Panc1 (cell line): ENCODE measurements at regions not wholly inside any gene's neighbourhood (a gene's known extent, or its start where the extent isn't known, plus 50 kb on each side); places are given as distances from the start of the nearest gene placed in this dataset.

Source experiments
- ATAC-seq: fragments of 200-7000 bp; cut with Tn5 transposase; 2 replicates; pipeline ENCODE4 v1.9.1; 2020; ENCODE audit warnings: mild to moderate bottlenecking, moderate library complexity
- BruUV-seq: library from RNA; stranded (reverse); fragments of 400-500 nt; replicated peaks from 2 replicates; lab custom pipeline; 2021; lab: Mats Ljungman, UMichigan
- CTCF ChIA-PET: fragments of 300-600 bp; sonication (Branson Sonifier 250); formaldehyde crosslinking; loops from one replicate; lab custom pipeline; 2022; ENCODE audit warnings: antibody characterized with exemption; lab: Charles Lee
- POLR2A ChIA-PET: fragments of 300-600 bp; sonication (Branson Sonifier 250); formaldehyde crosslinking; loops from one replicate; lab custom pipeline; 2022; ENCODE audit warnings: antibody characterized with exemption; lab: Charles Lee
- DNase-seq: peaks from one replicate; pipeline ENCODE4 v3.0.0-alpha.2; 2010; ENCODE audit warnings: low read depth, low spot score
- H3K27ac ChIP-seq: 2 replicates; pipeline ENCODE4 v1.5.1; 2011; ENCODE audit warnings: mild to moderate bottlenecking, low read length, inconsistent platforms
- H3K27me3 ChIP-seq: fragments of 200-500 bp; sonication (Bioruptor generic); 2 replicates; pipeline ENCODE4 v1.6.0; 2014; ENCODE audit warnings: low read length, inconsistent platforms; ENCODE audit not compliant: control insufficient read depth, insufficient read depth
- H3K36me3 ChIP-seq: fragments of 200-500 bp; sonication (Bioruptor generic); 2 replicates; pipeline ENCODE4 v1.5.1; 2014; ENCODE audit warnings: inconsistent platforms, mild to moderate bottlenecking, low read length, moderate library complexity; ENCODE audit not compliant: control insufficient read depth, insufficient read depth
- H3K4me1 ChIP-seq: 2 replicates; pipeline ENCODE4 v1.5.1; 2011; ENCODE audit warnings: inconsistent platforms, mild to moderate bottlenecking, low read length, moderate library complexity; ENCODE audit not compliant: control insufficient read depth, insufficient read depth
- H3K4me3 ChIP-seq, 2 experiments: 2 replicates each; pipeline ENCODE4 v1.5.1; 2011 to 2012; ENCODE audit warnings: low read depth in 2 of 2, low read length in 2 of 2, mild to moderate bottlenecking in 2 of 2, inconsistent platforms in 1 of 2, moderate library complexity in 1 of 2
- H3K9me3 ChIP-seq: fragments of 200-500 bp; sonication (Bioruptor generic); 2 replicates; pipeline ENCODE4 v1.5.1; 2014; ENCODE audit warnings: low read depth, mild to moderate bottlenecking, inconsistent platforms, low read length, moderate library complexity; ENCODE audit not compliant: control insufficient read depth, insufficient read depth
- POLR2AphosphoS5 ChIP-seq: IDR thresholded peaks from 2 replicates; pipeline ENCODE4 v1.6.1; 2012; ENCODE audit warnings: mild to moderate bottlenecking, low read depth, low read length, moderate library complexity
- REST ChIP-seq, 2 experiments: IDR thresholded peaks; 2 replicates each; pipeline ENCODE4 v1.6.1; 2011 to 2012; ENCODE audit warnings: low read depth in 2 of 2, control low read depth in 1 of 2, low read length in 1 of 2, mild to moderate bottlenecking in 1 of 2, moderate library complexity in 1 of 2; ENCODE audit not compliant: insufficient read depth in 1 of 2
- SIN3A ChIP-seq: IDR thresholded peaks from 2 replicates; pipeline ENCODE4 v1.6.1; 2012; ENCODE audit warnings: low read depth, mild to moderate bottlenecking, low read length, moderate library complexity, borderline replicate concordance; ENCODE audit not compliant: insufficient read depth
- TCF7L2 ChIP-seq: IDR thresholded peaks from 2 replicates; pipeline ENCODE4 v1.6.1; 2011; ENCODE audit warnings: mild to moderate bottlenecking, low read depth, low read length, inconsistent platforms
- in situ Hi-C: cut with HindIII; loops from 2 replicates; pipeline ENCODE4 v1.10.0; 2016; ENCODE audit warnings: low sequenced_read_pairs, low pct_unique_long_range_greater_than_20kb
- intact Hi-C: fragments of 100-400 bp; cut with micrococcal nuclease; formaldehyde crosslinking; loops from one replicate; pipeline ENCODE4 v1.10.0; 2022; ENCODE audit not compliant: unreplicated experiment
- TF ChIP-seq, protein P1 (sequence below): fragments of 450-650 bp; IDR thresholded peaks from 2 replicates; pipeline ENCODE4 v1.5.1; 2017; ENCODE audit warnings: mild to moderate bottlenecking

GRCh38 chr13:56189439-56189838, 951.3 kb upstream of the PRR20A start:
- ATAC-seq = no peak
- Histone ChIP-seq H3K36me3 (no peaks in the 10 kb centered on the region), H3K4me3 (no peak overlapping the region), H3K27me3 (no peaks in the 10 kb centered on the region), H3K27ac (no peak overlapping the region), H3K4me1 (no peaks in the 10 kb centered on the region), H3K9me3 (no peaks in the 10 kb centered on the region)
- DNase-seq = no peak
- ChIA-PET POLR2A (no interaction called here), CTCF (no interaction called here)
- intact Hi-C loops (no loop called here), in situ Hi-C loops (no loop called here)
- TF ChIP-seq SIN3A (no peak), TCF7L2 (no peak), REST (IDR thresholded peaks at IDR 0.05; ENCODE audit: insufficient read depth in 1 of 2, low read depth in 2 of 2, low read length in 1 of 2) (no peak), POLR2AphosphoS5 (no peak)
- TF ChIP-seq, protein P1, sequence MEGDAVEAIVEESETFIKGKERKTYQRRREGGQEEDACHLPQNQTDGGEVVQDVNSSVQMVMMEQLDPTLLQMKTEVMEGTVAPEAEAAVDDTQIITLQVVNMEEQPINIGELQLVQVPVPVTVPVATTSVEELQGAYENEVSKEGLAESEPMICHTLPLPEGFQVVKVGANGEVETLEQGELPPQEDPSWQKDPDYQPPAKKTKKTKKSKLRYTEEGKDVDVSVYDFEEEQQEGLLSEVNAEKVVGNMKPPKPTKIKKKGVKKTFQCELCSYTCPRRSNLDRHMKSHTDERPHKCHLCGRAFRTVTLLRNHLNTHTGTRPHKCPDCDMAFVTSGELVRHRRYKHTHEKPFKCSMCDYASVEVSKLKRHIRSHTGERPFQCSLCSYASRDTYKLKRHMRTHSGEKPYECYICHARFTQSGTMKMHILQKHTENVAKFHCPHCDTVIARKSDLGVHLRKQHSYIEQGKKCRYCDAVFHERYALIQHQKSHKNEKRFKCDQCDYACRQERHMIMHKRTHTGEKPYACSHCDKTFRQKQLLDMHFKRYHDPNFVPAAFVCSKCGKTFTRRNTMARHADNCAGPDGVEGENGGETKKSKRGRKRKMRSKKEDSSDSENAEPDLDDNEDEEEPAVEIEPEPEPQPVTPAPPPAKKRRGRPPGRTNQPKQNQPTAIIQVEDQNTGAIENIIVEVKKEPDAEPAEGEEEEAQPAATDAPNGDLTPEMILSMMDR = no peak
- no TSS peak for BruUV-seq

DNA sequence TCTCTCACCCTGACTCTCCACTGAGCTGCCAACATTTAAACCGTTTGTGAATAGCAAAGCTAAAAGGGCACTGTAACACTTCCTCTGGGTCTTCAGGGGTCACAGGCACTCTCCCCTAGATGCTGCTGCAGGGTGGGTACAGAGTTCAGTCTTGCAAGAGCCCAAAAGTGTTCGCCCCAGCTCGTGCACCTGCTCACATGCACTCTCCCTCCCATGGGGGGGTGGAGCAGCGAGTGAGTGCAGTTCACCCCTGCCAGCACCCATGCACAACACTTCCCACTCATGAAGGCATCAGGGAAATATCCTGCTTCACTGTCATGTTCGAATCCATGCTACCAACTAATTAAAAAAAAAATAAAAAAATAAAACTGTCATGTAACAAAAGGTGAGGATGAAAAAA, 950.7 kb upstream of the PRR20A start:
- no peak for DNase-seq
- TF ChIP-seq TCF7L2 (no peak), POLR2AphosphoS5 (no peak), REST (IDR thresholded peaks at IDR 0.05; ENCODE audit: insufficient read depth in 1 of 2, low read depth in 2 of 2, low read length in 1 of 2) (no peak), SIN3A (no peak)
- TF ChIP-seq, protein P1 = no peak
- intact Hi-C loops = no loop called here
- ATAC-seq = no peak
- POLR2A ChIA-PET = no interaction called here
- Histone ChIP-seq H3K27ac (no peak overlapping the region), H3K36me3 (no peaks in the 10 kb centered on the region), H3K9me3 (no peaks in the 10 kb centered on the region), H3K27me3 (no peaks in the 10 kb centered on the region), H3K4me1 (no peaks in the 10 kb centered on the region), H3K4me3 (no peak overlapping the region)
- CTCF ChIA-PET = no interaction called here
- no TSS peak for BruUV-seq
- in situ Hi-C loops = no loop called here
